OCI-LY1 (cell line): ENCODE measurements at regions not wholly inside any gene's neighbourhood (a gene's known extent, or its start where the extent isn't known, plus 50 kb on each side); places are given as distances from the start of the nearest gene placed in this dataset.
"Not testable (repeated sequence)": the region's sequence is repeated elsewhere in the genome, so short reads cannot be mapped to it uniquely, and the experiment has no call there.

Source experiments
- EZH2 ChIP-seq: fragments of 200-600 bp; sonication (generic), shearing (Covaris generic); IDR thresholded peaks from 2 replicates; pipeline ENCODE4 v1.8.0; 2017; ENCODE audit warnings: borderline replicate concordance, mixed run types, mild to moderate bottlenecking, antibody characterized with exemption, low read length, moderate library complexity, mixed read lengths
- TF ChIP-seq, protein P1 (sequence below): fragments of 200-600 bp; sonication (generic), shearing (Covaris generic); IDR thresholded peaks from 2 replicates; pipeline ENCODE4 v1.5.1; 2017; ENCODE audit warnings: mild to moderate bottlenecking, antibody characterized with exemption, low read length, moderate library complexity, mixed read lengths

DNA sequence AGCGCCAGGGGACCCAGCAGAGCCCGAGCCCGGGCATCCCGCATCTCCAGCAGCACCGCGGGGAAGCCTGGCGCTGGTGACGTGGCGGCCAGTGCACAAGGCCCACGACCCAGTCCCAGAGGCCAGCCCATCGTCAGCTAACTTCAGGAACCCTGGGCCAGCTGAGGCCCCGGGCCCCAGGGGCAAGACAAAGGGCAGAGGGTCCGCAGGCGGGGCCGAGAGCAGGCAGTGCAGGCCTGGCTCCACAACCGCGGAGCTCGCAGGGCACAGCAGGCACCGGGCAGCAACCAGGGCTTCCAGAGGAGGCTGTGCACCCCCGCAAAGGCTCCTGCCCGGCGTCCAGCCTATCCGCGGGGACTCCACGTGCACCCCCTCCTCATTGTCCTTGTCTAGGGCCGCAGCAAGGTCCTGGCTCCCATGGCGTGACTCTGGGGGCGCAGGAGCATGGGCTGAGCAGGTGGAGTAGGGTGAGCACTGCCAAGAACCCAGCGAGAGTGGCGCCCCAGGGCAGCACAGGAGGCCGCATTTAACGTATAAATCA is 352.5 kb downstream of the KCNJ18 start:
- TF ChIP-seq, protein P1, sequence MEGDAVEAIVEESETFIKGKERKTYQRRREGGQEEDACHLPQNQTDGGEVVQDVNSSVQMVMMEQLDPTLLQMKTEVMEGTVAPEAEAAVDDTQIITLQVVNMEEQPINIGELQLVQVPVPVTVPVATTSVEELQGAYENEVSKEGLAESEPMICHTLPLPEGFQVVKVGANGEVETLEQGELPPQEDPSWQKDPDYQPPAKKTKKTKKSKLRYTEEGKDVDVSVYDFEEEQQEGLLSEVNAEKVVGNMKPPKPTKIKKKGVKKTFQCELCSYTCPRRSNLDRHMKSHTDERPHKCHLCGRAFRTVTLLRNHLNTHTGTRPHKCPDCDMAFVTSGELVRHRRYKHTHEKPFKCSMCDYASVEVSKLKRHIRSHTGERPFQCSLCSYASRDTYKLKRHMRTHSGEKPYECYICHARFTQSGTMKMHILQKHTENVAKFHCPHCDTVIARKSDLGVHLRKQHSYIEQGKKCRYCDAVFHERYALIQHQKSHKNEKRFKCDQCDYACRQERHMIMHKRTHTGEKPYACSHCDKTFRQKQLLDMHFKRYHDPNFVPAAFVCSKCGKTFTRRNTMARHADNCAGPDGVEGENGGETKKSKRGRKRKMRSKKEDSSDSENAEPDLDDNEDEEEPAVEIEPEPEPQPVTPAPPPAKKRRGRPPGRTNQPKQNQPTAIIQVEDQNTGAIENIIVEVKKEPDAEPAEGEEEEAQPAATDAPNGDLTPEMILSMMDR: not testable (repeated sequence)
- TF ChIP-seq EZH2: not testable (repeated sequence)
